Epithelial cell of proximal tubule (primary cell): ENCODE measurements at regions not wholly inside any gene's neighbourhood (a gene's known extent, or its start where the extent isn't known, plus 50 kb on each side); places are given as distances from the start of the nearest gene placed in this dataset.

Source experiments
- DNase-seq: peaks from one replicate; pipeline ENCODE4 v3.0.0-alpha.2; 2011; ENCODE audit warnings: low read depth
- H3K4me3 ChIP-seq: 2 replicates; pipeline ENCODE4 v1.5.1; 2011; ENCODE audit warnings: low read depth, mild to moderate bottlenecking, low read length
- CTCF ChIP-seq: conservative IDR thresholded peaks from 2 replicates; pipeline ENCODE4 v1.5.1; 2012; ENCODE audit warnings: low read depth, mild to moderate bottlenecking, low read length

GRCh38 chr15:35307676-35308075 lies 222.6 kb upstream of the NANOGP8 start:
- no peak for TF ChIP-seq CTCF
- no peak for DNase-seq
- no peak overlapping the region for H3K4me3 ChIP-seq

- no peak for TF ChIP-seq CTCF
- no peak for DNase-seq
- no peak overlapping the region for H3K4me3 ChIP-seq
Observed at GRCh38 chr15:35307026-35307425, 221.9 kb upstream of the NANOGP8 start.

- no peak for TF ChIP-seq CTCF
- H3K4me3 ChIP-seq = peak overlapping the region; percentile 2
- DNase-seq = peak; percentile 56
Observed at GRCh38 chr15:35306361-35306981, 221.4 kb upstream of the NANOGP8 start.

GRCh38 chr15:35305946-35306345 lies 220.9 kb upstream of the NANOGP8 start:
- peak; percentile 47 for DNase-seq
- no peak for TF ChIP-seq CTCF
- H3K4me3 ChIP-seq = no peak overlapping the region

GRCh38 chr15:35305031-35305550 lies 220.0 kb upstream of the NANOGP8 start:
- no peak for TF ChIP-seq CTCF
- no peak overlapping the region for H3K4me3 ChIP-seq
- DNase-seq = no peak

GRCh38 chr15:35304389-35304788 lies 219.3 kb upstream of the NANOGP8 start:
- TF ChIP-seq CTCF = no peak
- no peak overlapping the region for H3K4me3 ChIP-seq
- DNase-seq = no peak

- TF ChIP-seq CTCF = no peak
- H3K4me3 ChIP-seq = no peak overlapping the region
- DNase-seq = no peak
Observed at GRCh38 chr15:35302334-35302733, 217.2 kb upstream of the NANOGP8 start.
